GM19397 (cell line): ENCODE measurements at regions not wholly inside any gene's neighbourhood (a gene's known extent, or its start where the extent isn't known, plus 50 kb on each side); places are given as distances from the start of the nearest gene placed in this dataset.

Experiments
- ATAC-seq: cut with Tn5 transposase; IDR thresholded peaks from one replicate; pipeline ENCODE4 v1.9.1; 2021; ENCODE audit warnings: mild to moderate bottlenecking, moderate library complexity; ENCODE audit not compliant: unreplicated experiment

DNA sequence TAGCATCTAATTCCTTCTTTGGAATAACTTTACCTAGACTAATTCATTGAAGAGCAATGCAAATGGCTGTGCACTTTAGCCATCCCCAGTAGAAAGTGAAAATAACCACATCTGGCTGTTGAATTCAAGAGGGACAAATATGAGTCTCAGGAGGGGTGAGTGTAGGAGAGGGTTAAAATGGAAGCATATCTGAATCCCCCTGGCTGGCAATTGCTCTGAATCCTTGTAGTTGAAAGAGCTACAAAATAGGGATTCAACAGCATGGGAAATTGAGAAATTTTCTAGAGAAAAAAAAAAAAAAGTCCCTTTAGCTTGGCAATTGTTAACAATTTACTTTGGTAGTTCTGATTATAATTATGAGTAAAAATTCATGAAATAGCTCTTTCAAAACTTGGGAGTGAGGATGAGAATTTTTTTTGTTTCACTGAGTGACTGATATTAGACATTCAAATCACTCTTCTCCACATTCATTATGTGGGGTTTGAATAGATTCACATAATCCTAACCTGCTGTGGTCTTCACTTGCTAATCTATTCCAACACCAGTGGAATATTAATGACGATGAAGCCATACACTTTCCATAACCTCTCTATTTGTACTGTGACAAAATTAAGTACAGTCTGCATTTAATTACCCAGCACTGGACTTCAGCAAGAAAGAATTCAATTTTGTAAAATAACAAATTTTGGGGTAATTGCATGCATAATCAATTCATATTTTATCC lies 569.0 kb upstream of the MCTP2 start:
- no peak for ATAC-seq

DNA sequence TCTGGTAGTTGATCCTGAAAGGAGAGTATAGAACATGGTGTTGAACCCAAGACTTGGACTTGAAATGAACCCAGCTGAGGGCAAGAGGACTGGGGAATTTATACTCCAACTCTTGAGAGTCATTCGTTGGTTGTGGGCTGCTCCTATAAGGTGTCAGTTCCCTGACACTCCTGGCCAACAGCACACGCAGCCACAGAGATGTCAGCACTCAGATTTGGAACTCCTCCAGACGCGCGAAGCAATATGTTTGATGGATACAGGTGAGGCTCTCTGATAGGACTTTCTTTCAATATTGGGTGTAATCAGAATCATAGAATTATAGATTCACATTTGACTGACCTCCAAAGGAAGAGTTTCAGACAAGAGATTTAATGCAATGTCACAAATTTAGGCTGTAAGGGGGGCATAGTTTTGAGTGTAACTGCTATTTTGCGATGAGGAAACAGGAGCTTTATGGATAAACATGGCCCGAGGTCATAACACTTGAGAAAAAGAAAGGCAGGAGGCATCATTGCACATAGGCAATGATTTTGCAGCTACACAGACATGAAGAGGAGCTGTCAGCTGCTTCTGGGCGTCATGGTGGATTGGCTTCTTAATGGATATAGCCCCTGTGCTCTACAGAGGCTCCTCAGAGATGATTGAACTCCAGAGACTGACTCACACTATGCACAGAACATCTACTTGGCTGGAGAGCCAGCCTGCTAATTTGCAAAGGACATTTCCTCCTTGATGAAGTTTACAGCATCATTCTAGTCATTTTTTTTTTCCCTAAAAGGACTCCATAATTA lies 569.2 kb upstream of the RGMA start:
- no peak for ATAC-seq

DNA sequence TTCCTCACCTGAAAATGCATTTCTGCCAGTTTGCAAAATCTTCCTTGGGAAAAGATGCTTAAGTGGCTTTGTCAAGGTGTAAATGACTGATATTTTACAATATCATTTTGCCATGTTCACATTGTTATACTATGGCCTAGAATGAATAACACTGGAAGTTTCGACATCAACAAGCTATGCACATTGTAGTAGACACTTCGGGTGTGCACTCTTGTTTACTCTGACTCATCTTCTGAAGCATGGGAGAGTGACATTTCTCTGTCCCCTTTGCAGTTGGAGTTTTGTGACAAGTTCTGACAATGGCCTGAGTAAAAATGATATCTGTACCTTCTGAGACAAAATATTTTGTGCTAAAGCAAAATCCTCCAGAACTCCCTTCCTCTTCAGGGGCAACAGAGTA lies 567.0 kb upstream of the RGMA start:
- ATAC-seq: no peak

DNA sequence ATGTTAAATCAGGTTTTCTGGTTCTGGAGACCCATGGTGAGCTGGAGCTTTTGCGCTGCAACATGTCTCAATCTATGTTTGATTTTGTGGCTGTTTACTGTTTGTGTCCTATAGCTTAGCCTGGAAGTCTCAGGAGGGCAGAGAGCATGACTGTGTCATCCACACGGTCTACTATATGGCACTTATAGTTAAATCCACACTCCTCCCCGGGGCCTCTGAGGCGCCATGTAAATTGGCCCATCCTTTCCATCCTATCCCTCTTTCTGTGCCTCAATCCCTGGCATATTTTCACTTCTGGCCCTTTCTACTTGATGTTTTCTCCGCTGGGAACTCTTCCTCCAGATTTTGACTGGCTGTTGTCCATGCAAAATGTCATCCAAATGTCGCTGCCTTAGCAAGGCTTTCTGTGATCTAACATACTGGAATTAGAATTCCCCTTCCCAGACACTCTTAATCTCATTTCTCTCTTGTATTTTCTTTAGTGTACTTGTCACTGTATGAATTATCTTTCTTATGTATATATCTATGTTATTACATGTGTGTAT lies 560.8 kb upstream of the RGMA start:
- ATAC-seq: no peak

DNA sequence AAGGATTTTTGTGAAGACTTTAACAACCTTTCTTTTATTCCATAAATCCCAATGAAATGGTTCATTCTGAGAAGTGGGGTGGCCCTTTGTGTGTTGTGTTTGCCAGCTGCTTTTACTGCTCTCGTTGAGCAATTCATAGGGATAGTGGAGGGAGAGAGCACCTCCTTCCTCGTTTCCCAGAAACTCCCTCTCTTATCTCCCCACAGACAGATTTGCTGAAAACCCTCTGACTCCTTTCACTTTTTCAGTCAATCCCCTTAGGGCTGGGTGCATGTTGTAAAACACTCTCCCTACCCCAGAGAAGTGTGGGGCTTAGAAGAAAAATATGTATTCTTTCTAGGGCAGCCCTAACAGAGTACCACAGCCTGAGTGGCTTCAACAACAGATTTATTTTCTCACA lies 557.2 kb upstream of the RGMA start:
- ATAC-seq: no peak

DNA sequence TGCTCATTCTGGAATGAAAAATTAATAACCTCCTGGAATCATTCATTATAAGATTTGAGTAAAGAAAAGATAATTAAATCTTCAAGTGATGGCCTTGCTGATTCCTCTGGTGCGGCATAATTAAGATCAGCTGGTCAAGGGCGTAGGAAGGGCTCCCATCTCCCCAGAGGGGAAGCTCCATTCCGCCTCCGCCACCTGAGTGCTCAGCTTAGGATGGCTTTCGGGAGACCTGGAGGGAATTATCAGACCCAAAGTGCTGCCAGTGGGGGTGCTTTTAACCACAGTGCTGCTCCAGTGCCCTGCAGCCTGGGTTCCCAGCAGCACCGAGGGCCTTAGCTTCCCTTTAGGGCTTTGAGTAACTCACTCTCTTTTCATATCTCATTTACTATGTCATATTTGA lies 556.6 kb upstream of the RGMA start:
- no peak for ATAC-seq

DNA sequence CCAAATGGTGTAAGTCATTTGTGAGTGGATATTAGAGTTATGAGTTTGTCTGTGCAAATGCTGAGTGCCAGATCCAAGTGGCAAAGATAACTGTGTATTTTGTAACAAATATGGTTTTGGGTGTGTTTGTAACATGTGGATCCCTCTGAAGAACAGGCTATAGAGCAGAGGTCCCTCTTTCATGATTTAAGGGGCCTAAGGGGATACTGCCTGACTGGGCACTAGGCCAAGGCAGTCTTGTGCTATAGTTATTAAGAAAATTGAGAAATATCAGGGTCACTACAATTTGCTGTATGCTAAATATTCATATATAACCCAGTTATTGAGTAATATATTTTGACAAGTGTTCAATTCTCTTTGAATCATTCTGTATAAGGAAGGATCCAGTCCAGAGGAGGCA lies 555.6 kb upstream of the RGMA start:
- ATAC-seq: no peak

DNA sequence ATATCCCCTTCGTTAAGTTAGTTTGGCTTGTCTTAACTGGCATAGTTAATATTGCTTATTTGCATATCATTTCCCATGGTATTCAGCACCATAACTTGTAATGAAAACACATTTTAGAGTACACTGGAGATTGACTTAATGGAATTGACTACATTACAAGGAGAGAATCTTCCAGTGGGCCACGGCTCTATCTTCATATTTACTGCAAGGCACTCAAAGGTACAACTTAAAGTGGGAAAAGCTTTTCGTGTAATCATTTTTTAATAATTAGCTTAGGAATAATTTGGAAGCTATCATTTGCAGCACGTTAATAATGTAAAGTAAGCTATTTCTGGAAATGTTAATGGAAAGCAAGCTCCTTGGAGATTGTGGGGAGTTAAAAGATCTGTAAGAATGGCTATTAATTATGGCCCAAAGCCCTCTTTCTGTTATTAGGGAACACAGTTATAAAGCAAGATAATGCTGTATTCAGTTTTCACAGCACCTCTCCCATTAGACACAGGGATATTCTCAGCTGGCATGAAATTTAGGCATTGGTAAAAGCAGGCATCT lies 551.5 kb upstream of the RGMA start:
- no peak for ATAC-seq

DNA sequence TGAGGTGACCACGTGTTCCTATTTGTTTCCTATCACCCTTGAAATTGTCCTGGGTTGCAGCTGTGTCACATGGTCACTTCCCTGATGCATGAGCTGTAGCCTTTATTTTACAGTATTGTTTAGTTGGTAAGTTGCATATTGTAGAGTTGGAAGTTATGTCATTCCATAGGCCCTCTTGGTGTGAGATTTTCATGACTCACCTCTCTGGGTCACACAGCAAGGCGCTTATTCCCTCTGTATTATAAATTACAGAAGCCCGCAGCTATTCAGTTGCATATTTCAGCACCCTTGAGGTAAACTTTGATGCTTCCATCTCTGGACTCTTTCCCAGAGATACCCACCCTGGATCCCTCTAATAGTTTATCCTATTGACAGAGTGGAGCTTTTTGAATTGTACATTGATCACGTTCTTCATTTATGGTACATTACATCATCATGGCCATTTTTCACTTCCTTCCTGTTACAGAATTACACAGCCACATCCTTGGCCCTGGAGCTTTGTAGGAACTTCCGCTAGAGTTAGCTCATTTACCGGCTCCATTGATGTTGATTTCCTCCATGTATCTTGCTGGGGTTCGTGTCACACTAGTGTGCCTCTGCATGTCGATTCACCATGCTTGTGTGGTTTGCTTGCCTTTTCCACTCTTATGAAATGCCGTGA lies 543.1 kb upstream of the RGMA start:
- no peak for ATAC-seq

DNA sequence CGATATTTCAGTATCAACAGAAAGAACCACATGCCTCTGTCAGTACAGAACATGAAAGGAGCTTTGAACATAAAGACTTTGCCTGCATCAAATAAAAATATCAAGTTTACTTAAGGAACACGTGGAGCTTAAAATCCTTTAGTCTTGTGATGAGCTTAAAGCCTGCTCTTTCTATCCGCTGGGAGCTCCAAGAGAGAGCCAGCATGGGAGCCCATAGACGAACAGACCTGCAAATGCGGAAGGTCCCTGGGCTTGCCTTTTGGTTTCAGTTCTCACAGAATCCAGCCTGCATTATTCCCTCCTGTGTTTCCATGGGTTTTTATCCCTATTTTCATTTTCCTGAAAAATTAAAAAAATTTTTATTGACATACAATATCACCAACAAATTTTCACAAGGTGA lies 530.6 kb upstream of the RGMA start:
- no peak for ATAC-seq

DNA sequence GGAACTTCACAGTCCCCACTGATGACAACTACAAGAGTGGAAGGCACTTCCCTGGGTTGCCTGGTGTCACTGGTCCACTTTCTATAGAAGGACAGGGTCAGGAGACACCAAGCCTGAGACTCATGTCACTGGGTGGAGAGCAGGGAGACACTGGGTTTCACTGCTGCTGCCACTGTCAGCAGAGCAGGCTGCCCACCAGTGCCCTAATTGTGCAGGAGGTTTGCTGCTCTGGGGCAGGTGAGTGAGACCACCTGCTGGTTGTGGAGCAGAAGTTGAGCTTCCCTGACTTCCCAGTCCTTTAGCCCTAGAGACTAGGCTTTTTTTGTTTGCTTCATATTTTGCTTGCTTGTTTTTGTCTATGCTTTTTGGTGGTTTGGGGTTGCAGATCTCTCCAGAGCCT lies 528.4 kb upstream of the RGMA start:
- ATAC-seq: no peak

DNA sequence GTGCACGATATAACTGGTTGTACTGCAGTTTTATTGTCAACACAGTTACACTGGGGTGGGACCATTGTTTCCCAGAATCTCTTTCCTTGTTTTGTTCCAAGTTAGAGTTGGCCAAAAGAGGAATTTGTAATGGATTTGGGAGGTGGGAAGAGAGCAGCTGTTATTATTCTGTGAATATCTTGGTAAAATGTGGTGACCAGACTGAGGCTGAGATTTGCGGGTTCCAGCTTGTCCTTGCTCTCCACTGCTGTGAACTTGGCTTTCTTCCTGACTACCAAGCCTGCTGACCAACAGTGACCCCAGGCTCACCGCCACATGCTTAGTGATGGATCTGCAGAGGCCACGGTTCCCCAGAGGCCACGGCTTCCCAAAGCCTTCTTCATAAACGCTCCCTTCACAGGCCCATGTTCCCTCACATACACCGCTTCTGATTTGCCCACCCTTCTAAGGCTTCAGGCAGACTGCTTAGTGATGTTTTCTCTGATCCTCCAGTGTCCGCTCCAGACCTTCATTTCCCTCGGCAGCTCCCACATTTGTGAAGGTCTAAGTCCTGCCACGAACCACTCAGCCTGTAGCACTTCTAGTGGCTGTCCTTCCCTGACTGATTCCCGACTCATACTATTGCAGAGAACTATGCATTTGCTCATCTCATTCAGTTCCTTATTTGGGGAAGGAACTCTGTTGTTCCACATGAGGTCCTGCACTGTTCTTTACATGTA lies 525.5 kb upstream of the RGMA start:
- no peak for ATAC-seq

DNA sequence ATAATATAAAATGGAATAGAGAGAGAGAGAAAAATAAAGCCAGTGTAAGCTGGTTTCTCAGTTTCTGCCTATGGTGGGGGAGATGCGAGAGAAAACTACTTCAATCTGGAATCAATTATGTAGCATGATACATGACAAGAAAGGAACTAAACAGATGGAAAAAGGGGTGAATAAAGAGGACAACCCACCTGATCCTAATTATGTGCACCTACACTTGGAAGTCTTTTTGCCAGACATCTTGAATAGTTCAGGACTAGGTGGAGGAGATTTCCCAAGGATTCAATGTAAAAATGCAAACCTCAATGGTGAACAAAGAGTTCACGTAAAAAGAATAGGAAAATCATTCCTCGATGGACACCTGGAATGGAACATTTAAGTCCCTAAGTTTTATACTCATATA lies 524.4 kb upstream of the RGMA start:
- ATAC-seq: no peak

DNA sequence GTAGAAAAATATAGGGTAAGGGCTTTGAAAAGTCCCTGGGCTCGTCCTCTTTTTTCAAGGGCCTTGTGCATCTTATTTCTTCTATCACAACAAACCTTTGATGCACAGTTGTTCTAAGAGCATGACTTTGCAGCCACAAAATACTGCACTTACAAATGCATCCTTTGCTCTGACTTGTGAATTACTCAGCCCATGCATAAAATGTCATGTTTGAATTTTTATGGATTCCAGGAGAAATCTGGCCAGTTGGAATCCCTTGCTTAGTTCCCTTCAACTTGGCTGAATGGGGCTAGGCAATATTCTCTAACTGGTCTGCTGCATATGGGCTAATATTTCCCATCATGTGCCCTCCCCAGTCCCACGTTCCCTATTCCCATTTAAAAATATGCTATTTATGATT lies 523.9 kb upstream of the RGMA start:
- no peak for ATAC-seq

DNA sequence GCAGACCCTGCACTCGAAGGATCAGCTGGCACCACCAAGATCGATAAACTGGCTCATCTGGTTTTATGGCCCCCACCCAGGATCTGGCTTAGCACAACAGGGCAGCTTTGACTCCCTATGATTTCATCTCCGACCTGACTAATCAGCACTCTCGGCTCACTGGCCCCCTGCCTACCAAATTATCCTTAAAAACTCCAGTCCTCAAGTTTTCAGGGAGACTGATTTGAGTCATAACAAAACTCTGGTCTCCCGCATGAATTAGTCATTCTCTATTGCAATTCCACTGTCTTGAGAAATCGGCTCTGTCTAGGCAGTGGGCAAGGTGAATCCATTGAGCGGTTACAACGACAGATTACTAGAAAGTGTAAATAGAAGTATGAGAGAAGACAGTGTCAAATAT lies 521.9 kb upstream of the RGMA start:
- ATAC-seq: no peak

DNA sequence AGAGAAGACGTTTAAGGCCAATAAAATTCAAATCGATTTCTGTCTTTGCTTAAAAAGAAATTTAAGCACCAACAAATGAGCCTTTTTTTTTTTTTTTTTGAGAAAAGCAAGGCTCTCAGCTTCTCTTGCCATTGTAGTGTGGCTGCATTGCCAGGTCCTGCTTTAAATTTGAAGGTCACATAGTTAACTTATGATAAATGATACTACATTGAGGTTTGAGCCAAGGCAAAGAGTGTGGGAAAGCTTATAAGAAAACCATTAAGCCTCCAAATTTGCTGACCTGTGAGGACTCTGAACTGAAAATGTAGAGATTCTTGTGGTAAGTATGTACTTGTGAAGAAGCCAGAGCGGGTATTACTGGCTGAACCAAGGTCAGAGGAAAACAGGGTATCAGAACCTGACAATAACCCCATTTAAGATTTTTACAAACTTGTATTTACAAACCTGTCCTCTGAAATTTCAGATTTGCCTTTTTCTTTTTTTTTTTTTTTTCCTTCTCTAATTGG lies 519.7 kb upstream of the RGMA start:
- no peak for ATAC-seq

DNA sequence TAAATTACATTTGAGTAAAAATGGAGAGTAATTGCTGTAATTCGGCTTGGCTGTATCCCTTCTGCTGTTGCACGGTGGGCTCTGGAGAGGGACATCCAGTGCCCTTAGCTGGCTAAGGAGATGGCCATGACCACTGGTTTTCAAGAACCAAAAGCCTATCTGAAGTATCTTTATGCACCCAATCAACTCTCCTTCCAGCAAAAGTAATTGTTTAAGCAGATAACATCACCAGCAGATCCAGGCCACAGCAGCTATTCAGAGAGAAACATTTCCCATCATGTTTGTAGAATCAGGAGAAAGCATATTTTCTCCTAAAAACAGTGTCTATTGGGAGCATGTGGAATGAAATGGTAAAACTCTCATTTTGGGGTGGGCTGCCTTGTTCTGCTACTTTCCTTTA lies 514.5 kb upstream of the RGMA start:
- ATAC-seq: no peak

DNA sequence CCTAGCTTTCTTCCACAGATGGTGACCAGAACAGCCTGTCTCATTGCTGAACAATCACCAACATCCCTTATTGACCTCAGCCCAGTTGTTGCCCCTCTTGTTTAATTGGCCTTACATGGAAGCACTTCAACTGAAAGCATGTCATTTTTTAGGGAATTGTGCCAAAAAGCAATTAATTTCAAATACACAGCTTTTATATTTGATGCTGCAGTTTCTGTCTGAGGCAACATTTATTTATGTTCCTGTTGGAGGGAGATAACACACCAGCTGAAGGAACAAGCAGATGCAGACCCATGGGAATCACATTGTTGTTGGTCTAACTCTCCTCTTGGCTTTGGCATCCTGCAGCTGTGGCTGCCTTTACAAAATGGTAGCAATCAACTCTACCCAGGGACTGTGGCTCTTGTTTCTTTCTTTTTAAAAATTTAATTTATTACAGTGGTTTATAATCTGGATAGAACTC lies 498.1 kb upstream of the RGMA start:
- no peak for ATAC-seq

DNA sequence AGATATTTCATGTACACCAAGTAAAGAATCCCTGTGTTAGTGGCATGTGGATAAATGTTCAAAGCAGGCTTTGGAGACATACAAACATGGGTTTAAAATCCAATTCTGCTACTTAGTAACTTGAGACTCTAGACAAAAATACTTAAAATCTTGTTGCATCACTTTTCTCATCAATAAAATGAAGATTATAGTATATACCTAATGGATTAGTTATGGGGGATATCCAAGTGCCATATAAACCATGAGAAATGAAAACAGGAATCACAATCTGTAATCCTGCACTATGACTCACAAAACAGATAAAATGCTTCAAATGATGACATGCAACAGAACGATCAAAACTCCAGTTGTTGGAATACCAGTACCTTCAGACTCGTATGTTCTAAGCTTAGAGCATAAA lies 496.0 kb upstream of the RGMA start:
- ATAC-seq: no peak

DNA sequence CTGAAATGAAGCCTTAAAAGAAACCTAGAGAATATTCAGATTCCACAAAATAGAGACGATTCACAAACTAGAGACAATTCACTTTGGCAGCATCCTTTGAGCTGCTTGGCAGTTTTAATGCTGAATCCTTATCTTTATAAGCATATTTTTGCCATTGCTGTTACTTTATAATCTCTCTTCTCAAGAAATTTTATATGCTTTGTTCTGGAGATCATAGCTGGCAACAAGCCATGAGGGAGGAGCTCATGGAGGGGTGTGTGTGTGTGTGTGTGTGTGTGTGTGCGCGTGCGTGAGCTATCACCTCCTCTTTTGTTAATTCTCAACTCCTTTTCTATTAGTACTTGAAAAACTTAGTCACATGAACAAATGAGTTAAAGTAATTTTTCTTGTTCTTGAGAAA lies 495.0 kb upstream of the RGMA start:
- no peak for ATAC-seq

DNA sequence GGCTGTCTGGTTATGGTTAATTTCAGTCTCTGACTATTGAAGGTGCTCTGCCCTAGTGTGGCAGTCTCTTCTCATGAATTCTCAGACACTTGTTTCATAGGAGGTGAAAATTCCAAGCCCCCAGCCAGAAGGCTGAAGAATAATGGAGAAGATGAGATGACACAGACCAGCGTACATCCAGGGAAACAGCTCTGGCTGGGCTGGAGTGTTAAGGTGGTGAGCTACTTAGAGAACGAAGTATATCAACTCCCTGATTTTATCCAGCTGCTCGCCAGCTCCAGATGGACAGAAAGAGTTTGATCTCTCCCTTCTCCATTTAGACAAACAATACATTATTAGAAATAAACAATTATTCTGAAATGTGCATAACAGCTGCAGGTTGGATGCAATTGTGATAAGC lies 494.5 kb upstream of the RGMA start:
- ATAC-seq: no peak
